PFSK-1 (cell line): ENCODE measurements at regions not wholly inside any gene's neighbourhood (a gene's known extent, or its start where the extent isn't known, plus 50 kb on each side); places are given as distances from the start of the nearest gene placed in this dataset.

Source experiments
- POLR2AphosphoS5 ChIP-seq: IDR thresholded peaks from 2 replicates; pipeline ENCODE4 v1.6.1; 2012; ENCODE audit warnings: low read depth, mild to moderate bottlenecking, control low read depth, low read length, moderate library complexity
- SIN3A ChIP-seq: IDR thresholded peaks from 2 replicates; pipeline ENCODE4 v1.6.1; 2012; ENCODE audit warnings: mild to moderate bottlenecking, low read length, moderate library complexity, borderline replicate concordance; ENCODE audit not compliant: insufficient read depth

- TF ChIP-seq POLR2AphosphoS5 (no peak), SIN3A (no peak)
Observed at GRCh38 chr7:156039971-156040677, 227.9 kb upstream of the SHH start.
